ENCODE measurements at regions not wholly inside any gene's neighbourhood (a gene's known extent, or its start where the extent isn't known, plus 50 kb on each side); places are given as distances from the start of the nearest gene placed in this dataset.
"Not testable (repeated sequence)": the region's sequence is repeated elsewhere in the genome, so short reads cannot be mapped to it uniquely, and the experiment has no call there.

DNA sequence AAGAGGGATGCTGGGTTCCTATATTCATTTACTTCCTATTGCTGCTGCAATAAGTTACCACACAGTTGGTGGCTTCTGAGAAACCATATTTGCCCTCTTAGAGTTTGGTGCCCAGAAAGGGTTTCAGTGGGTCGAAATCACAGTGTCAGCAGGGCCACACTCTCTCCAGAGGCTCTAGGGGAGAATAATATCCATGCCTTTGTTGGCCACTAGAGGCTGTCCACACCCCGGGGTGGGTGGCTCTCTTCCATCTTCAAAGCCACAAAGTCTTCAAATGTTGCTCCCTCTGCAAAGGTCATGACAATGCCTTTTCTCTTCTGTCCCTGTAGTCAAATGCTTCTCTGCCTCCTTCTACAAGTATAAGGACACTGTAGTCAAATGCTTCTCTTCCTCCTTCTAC is 989.4 kb downstream of the CCSER2 start:
- DNase-seq, result no peak

DNA sequence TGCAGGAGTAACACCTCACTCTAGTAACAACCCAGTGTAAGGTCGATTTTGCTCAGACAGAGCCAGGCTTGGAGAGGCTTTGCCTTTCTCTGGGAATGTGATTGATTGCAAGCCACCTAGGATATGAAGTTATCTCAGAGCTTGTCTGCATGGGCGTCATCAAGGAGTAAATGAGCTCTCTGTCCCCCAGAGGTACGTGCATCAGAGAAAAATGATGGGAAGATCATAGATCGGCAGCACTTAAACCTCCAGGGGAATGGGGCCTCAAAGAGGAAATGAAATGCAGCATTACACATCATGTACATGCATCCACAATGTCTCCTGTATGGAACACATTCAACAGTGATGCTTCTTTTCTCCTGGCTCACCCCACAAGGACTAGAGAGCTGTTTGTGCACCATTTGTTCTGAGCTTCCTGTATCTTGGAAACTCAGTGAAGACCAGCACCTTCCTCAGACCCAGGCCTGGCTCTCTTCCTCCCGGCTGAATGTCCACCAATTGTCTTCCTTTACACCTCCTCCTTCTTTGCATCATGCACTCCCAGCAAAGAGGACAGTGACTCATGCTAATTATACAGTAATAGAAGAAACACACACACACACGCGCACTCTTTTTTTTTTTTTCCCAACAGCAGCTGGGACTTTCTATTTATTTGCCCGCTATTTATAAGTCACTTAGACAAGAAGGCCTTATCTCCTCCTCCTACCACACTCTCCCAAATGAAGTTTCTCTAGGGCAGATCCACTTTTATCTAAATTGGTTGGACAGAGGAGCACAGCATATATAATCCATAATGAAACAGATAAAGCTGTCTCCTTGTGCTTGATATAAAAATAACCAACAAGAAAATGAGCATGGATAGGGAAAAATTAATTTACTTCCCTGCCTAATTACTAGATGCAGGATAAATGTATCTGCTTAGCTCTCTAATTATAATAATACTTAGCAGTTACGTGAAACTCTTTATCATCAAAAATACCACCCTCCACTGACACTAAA is 990.7 kb downstream of the CCSER2 start:
- DNase-seq, result peak in 8 of 51 donors; percentile 4 to 72 (median 22)

DNA sequence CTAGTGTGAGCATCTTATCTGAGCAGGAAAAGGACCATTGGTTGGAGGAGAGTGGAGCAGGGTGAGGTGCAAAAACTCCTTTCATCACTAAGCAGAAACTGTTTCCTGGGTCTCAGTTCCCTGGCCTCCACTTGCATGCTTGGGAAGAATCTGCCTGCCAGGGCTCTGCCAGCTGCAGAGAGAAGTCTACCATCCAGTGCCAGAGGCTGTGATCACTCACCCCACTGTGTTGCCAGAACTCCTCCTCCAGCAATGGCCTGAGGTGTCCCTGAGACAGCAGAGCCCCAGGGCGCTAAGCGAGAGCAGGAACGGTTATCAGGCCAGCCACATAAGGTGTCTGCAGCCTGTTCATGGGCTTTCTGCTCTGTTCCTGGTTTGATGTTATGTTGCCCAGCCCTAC is 991.4 kb downstream of the CCSER2 start:
- peak in 37 of 51 donors; percentile 2 to 75 (median 30) for DNase-seq

DNA sequence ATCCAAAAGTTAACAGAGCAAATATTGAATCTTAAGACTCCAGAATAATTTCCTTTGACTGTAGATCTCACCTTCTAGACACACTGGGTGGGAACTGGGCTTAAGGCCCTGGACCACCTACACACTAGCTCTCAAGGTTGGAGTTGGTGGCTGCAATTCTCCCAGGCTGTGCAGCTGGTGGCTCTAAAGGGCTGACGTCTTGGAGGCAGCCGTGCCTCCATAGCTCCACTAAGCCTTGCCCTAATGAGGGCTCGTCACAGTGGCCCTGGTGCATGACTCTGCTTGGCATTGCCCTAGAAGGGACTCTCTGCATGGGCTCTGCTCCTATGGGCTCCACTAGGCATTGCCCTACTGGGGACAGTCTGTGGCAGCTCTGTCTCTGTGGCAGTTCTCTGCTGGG is 1005.2 kb downstream of the CCSER2 start:
- no peak for DNase-seq

DNA sequence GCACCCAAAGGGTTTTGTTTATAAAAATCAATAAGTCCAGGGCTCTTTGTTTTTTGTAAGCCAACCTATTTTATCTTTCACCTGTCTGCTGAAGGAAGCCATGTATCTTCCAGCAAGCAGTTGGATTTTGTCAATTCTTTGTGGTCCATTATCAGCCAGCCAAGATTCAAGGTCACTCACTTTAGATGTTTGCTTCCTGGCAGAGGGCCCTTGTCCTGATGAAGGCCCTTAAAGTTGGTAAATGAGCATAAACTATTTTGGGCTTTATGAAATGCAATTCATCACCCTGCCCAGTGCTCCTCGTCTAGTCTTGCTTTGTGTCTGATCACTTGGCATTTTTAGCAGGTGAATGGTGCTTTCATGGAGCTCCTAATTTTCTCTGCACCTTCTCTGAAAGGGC is 1004.2 kb downstream of the GRID1 start:
- no peak for DNase-seq

DNA sequence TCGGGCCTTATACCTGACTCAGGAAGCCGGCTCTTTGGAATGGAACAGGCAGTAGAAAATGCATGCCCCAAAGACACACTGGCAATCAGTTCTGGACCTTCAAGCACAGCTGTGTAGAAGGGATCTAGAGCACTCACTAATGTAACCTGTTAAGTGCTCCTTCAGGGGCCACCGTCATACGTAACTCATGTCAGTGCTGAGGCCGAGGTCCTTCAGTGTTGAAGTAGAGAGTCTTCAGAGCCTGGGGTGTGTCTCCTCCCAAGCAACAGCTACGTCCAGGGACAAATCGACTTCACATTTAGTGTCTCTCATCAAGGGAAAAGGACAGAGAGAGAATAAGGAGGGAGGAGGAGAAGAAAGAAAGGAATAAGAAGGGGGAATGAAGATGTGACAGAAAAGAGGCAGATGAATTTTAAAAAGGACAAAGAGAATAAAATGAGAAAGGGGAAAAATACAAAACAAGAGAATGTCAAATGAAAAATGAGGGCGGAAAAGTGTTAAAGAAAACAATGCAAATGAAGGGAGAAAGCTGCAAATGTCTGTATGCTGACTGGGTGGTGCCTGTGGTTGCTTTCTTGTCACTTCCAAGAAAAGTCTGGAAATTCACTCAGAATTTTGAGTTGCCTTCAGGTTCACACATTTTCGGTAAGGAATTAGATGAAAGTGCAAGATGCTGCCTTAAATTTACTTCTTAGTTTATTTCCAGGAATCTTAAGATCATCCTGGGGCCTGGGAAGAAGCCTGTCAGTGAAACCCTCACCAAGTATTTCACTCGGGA is 989.4 kb downstream of the GRID1 start:
- no peak for DNase-seq

DNA sequence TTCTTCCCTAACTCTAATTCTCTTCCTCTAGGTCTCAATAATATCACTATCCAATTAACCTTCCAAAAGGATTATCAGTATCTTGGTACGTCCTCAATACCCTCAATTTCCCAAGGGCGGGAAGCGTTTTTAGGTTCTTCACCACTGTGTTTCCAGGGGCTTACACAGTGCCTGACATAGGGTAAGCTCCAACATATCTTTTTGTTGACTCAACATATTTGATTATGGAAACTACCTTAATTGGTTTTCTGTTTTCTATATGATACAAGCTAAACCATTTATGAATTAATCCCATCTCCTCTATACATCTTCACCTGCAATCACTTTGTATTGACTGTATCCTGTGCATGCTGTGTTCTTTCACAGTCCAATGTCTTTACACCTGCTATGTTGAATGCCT is 987.3 kb downstream of the GRID1 start:
- DNase-seq, result no peak

DNA sequence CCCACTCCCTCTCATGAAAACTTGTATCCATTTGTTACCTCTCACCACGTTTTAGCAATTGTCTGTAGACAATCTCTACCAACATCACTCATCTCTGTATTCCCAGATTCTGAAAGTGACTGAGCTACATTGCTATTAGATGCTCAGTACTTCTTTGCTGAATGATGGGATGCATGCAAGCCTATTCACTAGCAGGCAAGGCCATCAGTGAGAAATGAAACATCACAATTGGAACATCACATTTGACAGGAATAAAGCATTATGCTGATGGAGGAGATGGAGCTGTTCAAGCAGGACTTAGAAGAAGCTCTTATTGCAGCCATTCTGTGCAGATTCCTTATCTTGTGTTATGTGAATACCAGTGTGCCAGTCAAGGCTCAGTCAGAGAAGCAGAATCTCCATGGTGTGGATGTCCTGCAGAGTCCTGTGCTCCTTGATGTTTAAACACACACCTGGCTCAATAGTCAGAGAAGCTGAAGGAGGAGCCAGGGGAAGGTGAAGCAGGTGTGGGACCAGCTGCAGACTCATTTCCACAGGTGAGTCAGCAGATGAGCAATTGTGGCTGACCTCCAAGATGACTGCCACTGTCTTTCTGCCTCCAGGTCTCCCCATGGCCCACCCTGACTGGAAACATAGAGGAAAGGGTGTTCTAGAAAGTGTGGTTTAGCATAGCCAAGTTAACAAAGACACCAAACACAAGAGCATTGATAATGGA is 965.5 kb downstream of the GRID1 start:
- DNase-seq, result no peak

DNA sequence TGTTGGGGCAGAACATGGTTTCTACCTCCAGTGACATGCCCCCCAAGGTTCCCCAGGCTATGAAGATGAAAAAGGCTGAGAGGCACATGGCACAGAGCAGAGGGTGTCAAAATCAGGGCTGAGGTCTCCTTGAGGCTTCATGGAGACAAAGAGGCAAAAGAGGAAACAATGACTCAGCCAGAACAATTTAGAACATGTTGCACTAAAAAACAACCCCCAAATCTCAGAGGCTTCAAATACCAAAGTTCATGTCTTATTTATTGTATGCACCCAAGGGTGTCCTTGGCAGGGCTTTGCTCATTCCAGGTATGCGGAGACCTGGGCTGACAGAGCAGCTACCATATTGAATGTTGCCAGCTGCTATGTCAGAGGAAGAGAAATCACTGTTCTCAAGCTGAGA is 964.1 kb downstream of the GRID1 start:
- DNase-seq, result no peak

DNA sequence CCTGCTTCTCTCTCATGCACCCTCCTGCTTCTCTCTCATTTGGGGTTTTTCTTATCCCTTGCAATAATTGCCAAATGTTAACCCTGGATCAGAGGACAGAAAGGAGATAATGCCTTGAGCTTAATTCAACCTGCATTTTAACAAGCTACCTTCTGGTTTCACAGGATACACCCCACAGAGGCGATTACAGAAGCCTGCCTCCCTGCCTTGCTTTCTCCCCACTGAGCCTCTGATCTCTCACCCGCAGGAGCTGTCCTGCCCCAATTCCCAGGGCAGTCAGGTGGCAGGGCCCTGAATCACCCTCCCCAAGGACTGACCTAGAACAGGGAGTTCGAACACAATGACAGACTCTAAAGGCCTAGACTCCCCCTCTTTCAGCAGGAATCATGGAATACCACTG is 959.5 kb downstream of the GRID1 start:
- DNase-seq, result no peak

DNA sequence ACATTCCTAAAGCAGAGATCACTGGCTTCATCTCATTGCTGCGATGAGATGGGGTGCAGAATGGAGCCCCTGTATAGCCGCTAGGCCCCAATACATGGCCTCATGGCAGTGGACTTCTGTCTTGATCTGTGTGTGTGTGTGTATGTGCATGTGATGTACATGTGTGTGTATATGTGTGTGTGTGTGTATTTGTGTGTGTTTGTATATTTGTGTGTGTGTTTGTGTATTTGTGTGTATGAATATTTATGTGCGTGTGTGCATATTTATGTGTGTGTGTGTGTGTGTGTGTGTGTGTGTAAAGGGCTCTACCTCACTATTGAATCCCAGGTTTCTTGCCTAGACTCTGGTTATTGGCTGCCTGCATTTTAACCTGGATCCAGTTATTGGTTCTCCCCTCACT is 958.2 kb downstream of the GRID1 start:
- no peak for DNase-seq

DNA sequence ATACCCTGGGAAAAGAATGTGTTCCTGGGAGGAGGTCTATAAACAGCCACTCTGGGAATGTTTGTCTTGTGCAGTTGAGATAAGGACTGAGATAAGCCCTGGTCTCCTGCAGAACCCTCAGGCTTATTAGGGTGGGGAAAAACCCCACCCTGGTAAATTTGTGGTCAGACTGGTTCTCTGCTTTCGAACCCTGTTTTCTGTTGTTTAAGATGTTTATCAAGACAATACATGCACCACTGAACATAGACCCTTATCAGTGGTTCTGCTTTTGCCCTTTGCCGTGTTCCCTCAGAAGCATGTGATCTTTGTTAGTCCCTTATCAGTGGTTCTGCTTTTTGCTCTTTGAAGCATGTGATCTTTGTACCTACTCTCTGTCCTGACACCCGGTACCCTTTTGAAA is 956.0 kb downstream of the GRID1 start:
- DNase-seq, result not testable (repeated sequence)

DNA sequence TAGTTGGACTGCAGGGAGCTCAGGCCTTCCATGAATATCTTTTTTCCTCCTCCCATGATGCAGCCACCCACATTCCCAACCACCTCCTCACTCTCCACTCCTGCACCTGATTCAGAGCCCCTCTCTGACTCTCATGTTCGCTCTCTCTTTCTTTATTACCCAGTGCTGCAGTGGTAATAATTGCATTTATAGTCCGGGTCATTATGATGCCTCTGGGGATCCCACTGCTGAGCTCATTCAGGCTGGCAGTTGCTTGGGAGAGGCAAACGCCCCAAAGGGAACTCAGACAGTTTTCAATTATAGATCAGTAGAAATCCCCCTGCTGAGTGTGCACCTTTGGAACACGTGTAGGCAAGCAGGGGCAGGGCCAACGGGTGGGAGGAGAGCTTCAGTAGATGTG is 953.0 kb downstream of the GRID1 start:
- DNase-seq, result no peak

DNA sequence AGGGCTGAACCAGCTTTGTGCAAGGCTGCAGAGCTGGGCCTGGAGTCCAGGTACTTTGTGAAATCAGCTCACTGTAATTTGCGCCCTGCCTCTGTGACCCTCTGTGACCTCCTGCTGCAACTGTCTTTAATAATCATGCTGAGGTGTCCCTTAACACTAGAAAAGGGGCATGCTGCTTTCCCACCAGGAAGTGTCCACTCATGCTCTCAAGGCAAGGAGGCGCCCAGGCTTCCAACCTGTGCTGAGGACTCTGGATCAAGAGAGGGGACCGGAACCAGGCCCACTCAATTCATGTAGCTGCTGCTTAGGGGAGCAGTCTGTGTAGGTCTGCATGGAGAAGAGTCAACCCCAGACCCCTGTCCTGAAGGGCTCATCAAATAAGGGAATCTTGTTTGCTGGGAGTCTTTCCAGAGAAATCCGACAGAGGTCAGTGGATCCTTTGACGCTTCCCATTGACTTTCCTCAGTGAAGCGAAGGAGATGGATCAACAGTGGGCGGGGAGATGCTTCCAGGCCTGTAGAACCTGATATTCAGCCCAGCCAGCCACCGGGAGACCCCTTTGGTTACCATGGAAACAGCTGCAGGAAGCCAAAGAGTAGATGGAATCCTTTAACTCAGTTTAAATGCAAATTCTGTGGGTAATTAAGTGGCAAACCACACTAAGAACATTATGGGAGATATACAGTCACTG is 945.9 kb downstream of the GRID1 start:
- no peak for DNase-seq

DNA sequence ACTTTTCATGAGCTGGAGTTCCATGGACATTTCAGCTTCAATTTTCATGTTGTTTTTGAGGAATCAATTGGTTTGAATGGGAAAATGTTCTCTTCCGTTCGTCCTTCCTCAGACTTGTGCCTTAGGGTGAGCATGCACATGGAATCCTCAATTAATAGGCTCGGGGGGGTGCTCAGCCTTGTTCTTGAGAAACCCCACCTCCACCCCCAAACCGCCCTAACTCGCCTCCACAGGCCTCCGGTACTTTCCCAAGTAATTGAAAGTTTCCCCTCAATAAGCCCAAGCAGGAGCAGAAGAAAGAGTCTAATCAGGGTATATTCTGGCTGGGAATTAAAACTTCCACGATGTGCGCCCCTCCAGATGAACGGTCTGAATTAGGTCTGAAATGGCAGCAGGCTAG is 945.2 kb downstream of the GRID1 start:
- no peak for DNase-seq

DNA sequence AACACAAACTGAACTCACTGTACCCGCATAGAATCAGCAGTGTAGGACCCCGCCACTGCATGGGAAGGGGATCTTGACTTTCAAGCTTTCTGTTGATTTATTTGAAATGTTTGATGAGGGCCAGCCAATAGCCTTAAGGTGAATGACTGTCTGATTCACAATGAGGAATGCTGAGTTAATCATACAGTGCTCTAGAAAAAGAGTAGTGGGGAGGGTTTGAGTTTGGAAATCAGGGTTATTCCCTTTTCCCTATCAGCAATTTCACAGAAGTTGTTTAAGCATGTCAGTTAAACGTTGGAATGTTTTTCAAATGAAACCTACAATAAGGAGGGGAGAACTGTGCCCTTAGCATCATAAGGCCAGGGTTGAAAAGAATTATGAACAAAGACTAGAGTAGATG is 937.5 kb downstream of the GRID1 start:
- DNase-seq, result no peak

DNA sequence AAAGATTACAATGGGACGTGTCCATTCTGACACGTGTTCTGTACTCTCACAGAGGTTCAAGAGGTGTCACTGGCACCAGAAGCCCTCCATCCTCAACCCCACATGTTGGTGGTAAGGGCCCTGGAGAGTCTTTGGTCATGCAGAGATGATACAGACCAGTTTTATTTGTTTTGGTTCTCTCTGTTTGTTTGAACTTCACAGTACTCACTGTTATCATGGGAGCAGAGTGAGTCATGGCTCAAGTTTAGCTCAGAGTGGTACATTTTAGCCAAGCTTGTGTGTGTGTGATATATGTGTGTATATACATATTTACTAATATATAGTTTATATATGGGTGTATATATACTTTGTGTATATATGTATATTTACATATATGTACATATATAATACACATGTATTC is 935.6 kb downstream of the GRID1 start:
- no peak for DNase-seq

DNA sequence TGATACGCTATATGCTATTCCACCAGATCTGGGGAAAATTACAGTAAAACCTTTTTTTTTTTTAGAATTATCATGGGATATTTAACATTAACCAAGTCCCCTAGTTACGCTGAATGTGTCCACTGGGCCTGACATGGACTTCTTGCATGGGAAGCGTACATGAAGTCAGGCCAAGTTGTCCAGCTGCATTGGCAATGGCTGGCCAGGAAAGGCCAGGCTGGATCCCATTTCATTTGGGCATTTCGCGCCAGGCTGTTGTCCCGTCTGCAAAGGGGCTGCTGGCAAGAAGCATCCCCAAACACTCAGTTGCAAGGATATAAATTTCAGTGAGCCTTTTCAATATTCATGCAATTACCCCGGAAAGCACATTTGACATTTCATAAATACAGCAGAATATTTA is 933.3 kb downstream of the GRID1 start:
- no peak for DNase-seq

DNA sequence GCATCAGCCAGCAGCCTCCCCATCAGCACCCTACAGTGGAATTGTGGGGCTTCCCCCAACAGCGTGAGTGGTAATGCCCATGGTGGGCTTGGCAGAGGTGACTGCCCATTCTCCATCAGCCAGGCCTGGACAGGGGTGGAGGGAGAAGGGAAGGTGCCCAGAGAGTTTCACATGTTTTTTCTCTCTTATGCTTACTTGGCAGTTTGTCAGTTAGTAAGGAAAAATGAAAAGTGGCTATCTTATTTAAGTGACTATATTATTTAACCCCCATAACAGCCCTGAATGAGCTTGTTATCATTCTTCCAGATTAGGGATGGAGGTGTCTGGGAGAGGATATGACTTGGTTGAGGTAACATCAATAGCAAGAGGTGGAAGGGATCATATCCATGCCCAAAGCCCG is 921.7 kb downstream of the GRID1 start:
- no peak for DNase-seq

DNA sequence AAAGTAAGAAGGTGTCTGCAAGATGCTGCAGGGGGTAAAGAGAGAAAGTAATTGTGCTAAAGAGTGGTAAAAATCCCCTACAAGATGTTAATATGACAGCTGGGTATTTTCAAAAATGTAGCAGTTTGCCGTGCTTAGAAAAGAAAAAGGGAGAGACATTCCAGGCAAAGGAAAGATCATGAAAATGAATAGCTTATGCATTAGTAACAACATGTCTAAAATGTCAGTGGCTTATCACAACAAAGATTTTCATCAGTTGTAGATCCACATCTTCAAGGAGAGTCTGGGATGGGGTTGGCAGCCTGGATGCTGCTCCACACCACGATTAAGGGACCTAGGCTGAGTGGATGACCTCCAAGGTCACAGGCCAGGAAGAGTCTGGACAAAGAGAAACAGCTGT is 920.9 kb downstream of the GRID1 start:
- DNase-seq, result no peak

DNA sequence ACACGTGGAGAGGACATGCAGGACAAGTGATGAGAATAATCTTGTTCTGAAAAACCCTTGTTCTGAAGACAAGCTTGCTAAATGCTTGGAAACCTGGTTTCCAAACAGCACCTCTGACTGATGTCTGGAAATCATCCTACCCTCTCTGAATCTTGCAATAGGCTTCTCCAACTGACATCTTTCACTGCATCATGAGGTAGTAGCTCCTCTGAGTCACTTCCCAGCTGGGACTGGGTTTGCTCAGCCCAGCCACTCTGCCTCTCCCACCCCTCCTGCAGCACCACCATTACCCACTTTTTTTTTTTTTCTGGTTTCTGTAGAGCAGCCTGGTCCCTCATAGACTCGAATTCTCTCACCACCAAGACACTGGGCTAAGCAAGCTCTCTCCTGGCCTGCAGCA is 919.8 kb downstream of the GRID1 start:
- no peak for DNase-seq

Measured in hypothalamus (tissue), 51 donors.